NCI-H2196 (cell line): ENCODE measurements at regions not wholly inside any gene's neighbourhood (a gene's known extent, or its start where the extent isn't known, plus 50 kb on each side); places are given as distances from the start of the nearest gene placed in this dataset.

ENCODE experiments used
- DNase-seq: peaks from one replicate; lab custom pipeline; 2025; ENCODE audit not compliant: unreplicated experiment; lab: John Stamatoyannopoulos, UW

DNA sequence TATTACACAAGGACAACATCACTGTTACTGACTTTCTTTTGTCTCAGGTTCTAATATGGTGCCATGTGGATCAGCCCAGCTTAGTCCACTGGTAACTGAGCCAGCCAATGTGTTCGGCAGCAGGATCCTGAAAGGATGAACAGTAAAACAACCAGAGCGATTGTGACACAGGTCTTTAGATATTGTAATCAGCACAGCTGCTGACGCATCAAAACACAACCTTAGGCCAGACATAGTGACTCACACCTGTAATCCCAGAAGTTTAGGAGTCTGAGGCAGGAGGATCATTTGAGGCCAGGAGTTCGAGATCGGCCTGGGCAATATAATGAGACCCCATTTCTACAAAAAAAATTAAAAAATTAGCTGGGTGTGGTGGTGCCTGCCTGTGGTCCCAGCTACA is 183.4 kb upstream of the CDH20 start:
- no peak for DNase-seq

DNA sequence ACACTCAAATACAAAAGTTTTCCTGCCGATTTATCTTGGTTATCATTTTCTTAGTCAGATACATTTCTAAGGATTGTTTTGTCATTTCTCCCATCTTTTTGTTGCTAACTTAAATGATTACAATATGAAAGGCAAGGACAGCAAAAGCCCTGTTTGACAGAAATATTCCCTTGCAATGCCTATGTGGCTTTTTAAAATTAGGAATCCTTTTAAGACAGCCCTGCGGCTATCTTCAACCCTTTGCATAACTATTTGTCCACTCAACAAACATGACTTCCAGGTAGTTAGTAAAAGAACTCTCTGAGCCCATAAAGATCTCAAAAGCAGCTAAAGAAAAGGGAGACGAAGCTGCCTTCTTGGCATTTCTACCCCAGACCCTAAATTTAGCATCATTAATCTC is 179.7 kb upstream of the CDH20 start:
- no peak for DNase-seq

DNA sequence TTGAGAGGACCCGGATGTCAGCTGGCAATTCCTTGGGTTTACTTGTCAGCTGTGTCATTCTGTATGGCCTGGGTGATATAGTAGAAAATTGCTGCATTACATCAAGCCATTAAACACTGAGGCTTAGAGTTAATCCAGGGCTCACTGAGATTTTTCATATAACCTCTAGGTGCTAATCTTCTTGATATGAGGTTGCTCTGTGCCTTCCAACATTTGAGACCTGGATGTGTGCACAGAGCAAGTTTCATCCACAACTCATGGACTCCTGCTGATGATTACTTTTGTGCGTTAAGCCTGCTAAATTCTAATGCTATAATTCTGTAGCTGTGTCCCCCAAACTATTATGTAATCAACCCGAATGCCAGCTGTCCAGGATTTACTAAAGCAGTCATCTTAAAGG is 178.4 kb upstream of the CDH20 start:
- DNase-seq, result no peak

DNA sequence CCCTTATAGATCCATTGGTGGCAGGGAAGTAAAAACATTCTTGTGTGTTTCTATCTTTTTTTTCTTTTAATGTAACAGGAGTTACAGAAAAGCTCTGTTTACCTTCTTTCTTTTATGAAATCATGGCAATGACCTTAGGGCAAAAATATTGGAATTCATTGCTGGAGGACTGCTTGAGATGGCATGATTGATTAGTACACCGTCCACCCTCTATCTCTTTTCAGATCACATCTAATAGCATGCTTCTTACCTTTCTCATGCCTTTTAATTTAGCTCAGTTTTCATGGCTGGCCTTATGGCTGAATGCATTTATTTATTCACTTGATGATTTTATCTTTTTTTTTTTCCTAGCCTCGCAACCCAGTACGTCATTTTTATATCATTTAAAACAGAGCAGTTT is 177.6 kb upstream of the CDH20 start:
- no peak for DNase-seq

DNA sequence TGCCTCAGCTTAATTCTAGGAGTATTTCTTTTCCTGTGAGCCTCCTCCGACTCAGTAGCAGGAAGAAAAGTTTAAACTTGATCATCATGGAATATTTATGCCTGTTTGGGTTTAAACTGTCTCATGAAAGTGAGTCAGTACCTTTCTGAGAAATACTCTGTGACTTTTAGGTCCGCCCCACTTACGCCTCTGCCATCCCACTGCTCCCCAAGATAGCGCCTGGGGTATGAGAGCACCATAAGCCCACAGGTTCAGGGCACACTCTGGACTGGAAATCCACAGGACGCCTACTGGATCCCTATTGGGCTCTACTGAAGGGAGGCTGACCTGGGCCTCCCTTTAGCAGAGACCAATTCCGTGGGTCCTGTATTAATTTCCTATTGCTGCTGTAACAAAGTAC is 175.8 kb upstream of the CDH20 start:
- DNase-seq, result no peak

DNA sequence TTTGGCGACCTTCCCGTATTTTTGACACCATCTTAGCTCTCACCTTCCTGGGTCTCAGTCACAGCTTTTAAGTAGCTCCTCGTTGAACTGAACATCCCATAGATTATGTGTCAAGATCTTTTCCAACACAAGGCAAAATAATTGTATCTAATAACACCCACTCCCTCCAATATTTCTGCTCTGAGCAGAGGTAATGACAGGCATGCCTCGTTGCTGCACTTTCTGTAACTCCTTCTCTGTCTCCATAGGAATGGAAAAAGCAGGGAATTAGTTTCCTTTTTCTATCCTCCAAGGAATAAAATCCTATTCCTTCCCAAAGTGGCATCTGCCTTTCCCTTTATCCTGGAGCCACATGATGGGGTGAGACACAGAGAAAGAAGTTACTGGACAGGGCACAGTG is 174.0 kb upstream of the CDH20 start:
- DNase-seq, result no peak

DNA sequence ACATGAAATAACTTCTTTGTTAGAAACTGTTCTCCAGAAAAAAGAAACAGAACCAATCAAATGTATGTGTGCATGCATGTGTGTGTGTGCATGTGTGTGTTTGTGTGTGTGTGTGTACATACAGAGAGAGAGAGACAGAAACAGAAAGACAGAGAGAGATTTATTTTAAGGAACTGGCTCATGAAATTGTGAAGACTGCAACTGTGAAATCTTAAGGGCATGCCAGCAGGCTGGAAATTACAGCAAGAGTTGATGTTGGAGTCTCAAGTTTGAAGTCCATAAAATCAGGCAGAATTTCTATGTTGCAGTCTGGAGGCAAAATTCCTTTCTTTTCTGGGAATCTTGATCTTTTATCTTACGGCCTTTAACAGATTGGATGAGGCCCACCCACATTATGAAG is 168.9 kb upstream of the CDH20 start:
- DNase-seq, result no peak

DNA sequence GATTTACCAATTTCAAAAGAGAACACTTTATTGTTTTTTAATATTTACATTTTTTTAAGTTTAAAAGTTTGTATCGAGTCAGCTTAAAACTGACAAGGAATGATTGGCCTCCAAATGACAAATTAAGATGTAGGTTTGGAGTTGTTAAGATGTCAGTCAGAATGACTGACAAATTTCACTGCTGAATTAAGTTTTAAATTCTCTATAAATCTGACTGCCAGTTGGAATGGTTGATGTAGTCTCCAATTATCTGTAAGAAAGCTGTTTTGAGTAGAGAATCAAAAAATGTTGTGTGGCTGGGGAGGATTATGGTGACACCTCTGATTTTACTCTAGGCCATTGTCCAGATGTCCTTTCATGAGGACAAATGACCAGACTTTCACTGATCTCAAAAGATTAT is 165.3 kb upstream of the CDH20 start:
- no peak for DNase-seq

DNA sequence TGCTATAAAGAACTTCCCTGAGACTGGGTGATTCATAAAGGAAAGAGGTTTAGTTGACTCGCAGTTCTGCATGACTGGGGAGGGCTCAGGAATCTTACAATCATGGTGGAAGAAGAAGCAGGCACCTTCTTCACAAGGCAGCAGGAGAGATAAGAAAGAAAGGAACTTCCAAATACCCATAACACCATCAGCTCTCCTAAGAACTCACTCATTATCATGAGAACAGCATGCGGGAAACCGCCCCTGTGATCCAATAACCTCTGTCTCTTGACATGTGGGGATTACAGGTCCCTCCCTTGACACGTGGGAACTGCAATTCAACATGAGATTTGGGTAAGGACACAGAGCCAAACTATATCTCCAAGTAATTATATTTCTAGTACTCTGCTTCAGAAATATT is 163.8 kb upstream of the CDH20 start:
- no peak for DNase-seq

DNA sequence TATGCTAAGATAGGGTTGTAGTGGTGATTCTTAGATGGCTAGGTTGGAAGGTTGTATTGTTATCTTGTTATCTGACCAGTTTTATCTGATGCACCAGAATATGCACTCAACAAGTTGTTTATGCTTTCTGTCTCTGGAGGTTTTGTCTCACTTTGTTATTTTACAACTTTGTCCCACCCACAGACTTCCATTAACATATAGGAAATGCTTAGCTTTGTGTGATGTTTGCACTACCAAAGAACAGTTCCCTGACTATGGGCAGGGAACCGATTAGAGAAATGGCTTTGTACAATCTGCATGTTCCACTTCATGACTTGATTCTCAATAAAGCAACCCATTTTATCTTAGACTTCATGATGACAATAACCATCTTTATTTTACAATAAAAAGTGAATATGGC is 160.6 kb upstream of the CDH20 start:
- no peak for DNase-seq

DNA sequence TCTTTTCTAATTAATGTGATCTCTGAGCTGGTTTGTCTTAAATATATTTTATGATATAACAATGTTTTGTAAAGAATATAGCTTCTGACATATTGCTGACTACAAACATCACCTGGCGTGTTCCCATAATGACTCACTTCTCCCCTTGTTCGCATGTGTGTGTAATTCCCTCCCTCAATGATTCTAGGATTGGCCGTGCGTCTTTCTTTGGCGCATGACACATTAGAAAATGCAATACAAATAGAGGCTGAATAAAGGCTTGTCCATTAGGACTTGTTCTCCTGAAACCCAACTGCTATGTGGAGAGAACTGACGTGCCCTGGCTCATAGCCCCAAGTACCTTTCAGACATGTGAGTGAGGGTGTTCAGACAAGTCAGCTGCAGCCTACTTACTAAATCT is 159.7 kb upstream of the CDH20 start:
- DNase-seq, result no peak

DNA sequence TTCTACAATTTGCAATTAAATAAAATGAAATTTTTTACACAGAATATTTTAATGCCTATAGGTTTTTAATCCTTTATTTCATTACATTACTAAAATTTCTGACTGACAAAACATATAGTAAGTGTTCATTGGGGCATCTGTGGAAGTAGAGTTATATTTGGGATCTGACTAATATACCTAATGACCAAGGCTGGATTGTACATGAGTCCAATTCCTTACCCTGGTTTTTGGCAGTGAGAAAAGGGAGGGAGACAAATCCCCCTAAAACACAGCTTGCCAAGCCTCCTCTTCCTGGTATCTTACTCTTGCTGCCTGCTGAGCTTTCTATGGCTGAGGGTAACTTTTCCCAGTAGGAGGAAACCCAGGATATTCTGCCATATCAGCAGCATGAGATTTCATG is 149.4 kb upstream of the CDH20 start:
- DNase-seq, result no peak

DNA sequence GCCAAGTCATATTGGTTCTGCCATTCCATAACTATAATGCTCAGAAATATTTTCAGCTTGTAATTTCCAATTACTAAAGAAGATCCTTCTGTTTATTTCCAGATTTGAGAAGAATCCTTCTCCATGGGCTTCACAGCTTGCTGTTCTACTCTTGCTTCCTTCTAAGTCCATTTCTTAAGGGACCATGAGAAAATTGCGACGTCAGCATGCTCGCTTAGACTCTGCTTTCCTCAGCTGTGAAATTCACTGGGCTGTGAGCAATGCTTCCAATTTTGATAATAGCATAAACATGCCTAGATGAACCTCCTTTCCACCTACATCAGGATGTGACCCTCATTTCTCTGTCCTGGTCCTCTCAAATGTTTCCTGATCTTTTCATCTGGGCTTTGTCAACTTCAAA is 145.3 kb upstream of the CDH20 start:
- no peak for DNase-seq

DNA sequence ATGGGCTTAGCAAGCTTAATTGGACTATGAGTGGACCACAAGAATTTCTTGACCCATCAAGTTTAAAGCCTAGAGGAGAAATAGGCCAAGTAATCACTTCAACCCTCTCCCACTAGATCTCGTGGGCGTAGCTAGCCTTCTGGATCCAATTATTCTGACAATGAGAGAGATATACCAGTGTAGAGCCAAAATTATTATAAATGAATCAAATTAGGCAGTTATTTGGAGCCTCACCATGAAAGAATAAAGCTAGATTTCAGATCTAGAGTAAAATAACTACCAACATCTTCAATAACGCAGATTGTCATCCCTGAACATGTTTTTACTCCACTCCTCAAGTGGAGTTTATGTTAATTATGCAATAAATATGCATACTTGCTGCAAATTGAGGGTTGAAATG is 143.9 kb upstream of the CDH20 start:
- no peak for DNase-seq

DNA sequence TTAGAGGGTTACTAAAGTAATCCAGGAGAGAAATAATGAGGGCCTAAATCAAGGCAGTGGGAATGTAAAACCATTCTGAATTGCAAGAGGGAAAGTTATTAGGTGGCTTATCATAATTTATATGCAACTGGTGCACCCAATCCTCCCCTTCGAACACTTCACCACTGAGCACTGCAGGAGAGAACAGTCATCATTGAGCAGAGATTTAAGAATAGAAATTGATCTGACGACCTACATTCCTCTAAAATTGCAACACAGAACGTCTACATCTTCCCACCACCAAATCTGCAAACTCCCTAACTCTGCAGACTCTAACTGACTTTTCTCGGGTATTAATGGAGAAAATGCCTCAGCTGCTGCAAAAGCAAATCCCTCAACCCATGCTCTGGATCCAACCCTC is 138.5 kb upstream of the CDH20 start:
- no peak for DNase-seq

DNA sequence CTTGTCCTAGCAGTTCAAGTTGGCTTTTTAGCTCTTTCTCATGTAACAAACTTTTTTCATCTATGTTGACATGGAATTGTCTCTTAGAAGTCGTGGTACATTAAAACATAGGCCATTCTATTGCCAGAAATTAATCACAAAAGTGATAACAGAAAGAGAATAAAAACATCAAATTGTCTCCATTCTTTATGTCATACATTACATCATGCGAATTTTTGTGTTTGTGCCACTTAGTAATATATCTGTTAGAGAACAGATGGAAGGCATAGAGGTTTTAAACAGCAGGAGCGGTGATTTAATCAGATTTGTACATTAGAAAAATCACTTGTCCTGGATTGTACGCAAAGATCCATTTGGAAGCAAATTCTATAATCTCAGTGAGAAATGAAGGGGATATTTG is 136.5 kb upstream of the CDH20 start:
- no peak for DNase-seq

DNA sequence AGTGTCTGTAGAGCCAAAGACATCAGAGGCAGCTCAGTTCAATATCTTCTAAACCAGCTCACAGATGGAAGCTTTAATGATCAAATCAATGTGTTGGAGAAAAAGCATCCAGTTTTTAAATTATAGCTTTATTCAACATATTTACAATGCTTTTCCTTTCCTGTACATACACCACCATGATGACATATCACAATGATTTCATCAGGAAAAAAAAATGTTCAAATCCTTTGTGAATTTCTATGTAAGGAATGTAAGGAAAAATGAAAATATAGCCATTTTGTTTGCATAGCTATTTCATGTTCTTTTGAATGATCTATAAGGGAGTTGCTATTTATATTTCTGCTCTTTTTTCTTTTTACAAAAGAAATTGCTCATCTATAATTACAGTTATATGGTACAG is 134.7 kb upstream of the CDH20 start:
- no peak for DNase-seq

DNA sequence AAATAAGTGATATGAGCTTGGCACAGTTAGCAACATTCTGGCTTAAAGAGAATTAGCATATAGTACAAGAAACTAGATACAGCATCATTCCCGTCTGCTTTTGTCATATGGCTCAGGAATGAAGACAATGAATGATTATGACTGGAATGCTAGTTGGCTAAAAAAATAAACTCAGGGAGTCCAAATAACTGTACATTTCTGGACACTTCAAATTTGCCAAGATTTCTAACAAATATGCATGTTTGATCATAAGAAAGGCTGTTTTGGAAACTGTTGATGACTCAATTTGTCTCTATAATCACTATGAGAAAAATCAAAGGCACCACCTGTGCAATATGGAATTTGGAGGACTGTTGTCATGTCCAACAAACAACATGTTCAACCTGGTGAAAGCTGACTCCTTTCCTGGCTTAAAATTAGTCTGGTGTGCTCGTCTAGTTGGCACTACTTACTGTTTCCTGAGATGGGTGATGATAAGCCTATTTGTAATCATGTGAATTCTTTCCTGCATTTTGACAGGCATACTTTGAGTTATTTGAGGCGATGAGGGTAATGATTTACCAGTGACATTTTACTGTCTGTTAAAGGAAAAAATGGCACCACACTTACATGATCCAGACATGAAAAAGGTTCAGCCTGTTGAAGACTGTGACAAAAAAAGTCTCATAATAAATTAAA is 133.9 kb upstream of the CDH20 start:
- DNase-seq, result no peak

DNA sequence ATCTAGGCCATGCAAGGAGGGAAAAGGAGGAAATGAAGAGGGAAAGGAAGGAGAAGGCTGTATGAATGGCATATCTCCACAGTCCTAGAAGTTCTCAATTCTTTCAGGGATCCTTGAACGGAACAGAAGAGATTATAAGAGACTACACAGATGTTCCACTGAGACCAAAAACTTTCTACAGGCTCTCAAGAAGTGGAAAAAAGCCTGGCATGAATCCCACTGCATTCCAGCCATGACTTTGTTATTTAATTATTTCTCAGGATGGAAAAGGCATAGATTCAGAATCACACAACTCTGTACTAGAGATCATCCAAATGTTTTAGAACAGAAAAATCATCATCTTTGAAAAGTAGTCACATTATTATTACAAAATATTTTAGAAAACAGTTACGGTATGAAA is 131.7 kb upstream of the CDH20 start:
- no peak for DNase-seq

DNA sequence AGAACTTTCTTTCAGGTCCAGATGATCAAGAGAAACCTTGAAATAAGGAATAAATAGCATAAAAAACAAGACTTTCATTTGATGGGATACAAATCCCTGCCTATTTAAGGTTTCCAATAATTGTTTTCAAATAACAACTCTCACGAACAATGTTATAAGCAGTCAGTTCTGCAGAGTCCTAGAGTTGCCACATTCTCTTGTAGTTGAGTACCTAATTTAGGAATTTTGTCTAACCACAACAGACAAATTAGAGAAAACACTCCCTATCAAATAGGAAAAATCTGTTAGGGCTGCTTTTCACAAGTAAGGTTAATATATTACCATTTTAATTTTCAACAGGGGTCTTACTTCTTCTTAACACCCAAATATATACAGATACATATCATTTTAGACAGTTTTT is 130.1 kb upstream of the CDH20 start:
- DNase-seq, result no peak

DNA sequence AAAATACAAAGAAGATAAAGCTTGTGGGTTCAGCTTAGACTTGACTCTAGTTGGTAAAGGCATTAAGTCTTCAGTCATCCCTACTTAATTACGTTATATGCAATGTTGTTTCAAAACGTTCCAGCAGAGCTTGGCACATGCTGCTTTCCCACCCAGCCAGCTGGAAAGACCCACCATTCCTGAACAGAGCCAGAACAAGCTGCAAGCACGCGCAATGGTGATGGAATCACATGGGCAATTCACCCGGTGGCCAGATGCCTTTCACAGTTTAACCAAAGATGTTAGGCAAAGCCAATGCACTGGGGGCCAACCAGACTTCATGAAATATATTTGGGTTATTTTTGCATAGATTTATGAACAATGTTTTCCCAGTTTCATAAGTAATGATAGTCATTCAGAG is 123.4 kb upstream of the CDH20 start:
- no peak for DNase-seq

DNA sequence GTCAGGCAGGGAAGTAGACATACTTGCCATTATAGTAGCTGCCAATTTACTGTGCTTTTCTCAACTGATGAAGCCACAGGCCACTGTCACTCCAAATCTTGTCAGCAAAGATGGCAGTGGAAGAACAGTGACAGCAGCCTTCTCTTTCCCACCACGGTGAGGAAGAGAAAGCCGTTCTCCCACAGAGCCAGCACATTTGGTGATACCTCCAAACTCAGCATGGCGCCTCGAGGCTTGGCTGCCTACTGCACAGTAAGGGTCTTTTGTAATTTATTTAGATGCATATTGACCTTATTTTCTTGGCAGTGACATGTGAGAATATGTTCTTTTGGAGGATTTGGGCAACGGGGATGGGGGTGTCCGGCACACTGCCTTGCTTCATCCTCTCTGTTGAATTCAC is 117.2 kb upstream of the CDH20 start:
- no peak for DNase-seq

DNA sequence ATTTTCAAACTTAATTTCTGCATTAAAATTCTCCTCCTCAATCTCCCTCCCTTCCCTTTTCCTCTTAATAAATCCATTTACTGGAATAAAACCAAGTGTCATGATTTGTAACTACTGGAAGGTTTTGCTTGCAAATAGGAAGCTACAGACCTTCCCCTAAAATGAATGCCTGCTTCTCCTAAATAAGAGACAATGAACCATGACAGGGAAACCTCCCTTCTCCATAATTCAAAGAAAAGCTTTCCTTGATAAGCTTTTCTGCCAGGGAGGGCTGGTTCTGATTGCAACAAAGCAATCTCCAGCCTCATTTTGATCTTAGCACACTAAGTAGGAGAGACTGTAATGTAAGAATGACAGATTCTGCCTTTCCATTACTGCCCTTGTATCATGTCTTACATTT is 111.0 kb upstream of the CDH20 start:
- DNase-seq, result no peak

DNA sequence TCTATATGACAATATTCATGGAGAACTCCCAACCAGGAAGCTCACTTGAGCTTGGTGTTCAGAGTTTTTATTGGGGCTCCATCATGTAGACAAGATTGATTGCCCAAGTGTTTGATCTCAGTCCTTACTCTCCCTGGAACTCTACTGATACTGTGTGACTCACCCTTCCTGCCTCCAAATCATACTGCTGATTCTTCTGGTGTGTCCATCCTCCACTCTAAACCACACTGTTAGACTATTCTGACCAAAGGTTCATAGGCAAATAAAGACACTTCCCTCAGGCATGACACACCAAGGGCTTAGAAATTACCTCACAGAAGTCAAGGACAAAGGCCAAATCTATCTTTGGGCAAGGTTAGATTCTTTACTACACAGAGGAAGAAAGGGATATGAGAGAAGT is 107.9 kb upstream of the CDH20 start:
- no peak for DNase-seq
